ENCODE measurements at regions not wholly inside any gene's neighbourhood (a gene's known extent, or its start where the extent isn't known, plus 50 kb on each side); places are given as distances from the start of the nearest gene placed in this dataset.
"Not testable (repeated sequence)": the region's sequence is repeated elsewhere in the genome, so short reads cannot be mapped to it uniquely, and the experiment has no call there.

DNA sequence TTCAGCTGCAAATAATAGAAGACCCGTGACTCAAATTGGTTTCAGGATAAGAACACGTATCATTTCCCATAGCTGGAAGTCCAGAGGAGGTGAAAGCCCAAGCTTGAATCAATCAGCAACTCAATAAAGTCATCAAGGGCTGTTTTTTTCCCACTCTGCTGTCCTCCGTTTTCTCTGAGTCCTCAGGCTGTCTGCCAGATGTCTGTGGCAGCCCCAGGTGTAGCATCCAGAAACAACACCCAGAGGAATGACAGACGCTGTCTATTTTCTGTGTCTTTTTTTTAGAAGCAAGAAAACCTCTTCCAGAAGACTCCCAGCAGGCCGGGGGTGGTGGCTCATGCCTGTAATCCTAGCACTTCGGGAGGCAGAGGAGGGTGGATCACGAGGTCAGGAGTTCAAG, 204.4 kb downstream of the FAM43A start:
- Mint-ChIP-seq H3K27me3 (ENCODE audit: unreplicated experiment) (peaks cover 2% of the 10 kb centered on the region), H3K9me3 (ENCODE audit: unreplicated experiment) (peaks cover 3% of the 10 kb centered on the region), H3K4me1 (ENCODE audit: low read depth, unreplicated experiment) (peaks cover 3% of the 10 kb centered on the region), H3K27ac (ENCODE audit: unreplicated experiment) (no peak overlapping the region), H3K36me3 (ENCODE audit: unreplicated experiment) (peaks cover 13% of the 10 kb centered on the region), H3K4me3 (ENCODE audit: unreplicated experiment) (no peak overlapping the region)
- TF ChIP-seq, protein P1, sequence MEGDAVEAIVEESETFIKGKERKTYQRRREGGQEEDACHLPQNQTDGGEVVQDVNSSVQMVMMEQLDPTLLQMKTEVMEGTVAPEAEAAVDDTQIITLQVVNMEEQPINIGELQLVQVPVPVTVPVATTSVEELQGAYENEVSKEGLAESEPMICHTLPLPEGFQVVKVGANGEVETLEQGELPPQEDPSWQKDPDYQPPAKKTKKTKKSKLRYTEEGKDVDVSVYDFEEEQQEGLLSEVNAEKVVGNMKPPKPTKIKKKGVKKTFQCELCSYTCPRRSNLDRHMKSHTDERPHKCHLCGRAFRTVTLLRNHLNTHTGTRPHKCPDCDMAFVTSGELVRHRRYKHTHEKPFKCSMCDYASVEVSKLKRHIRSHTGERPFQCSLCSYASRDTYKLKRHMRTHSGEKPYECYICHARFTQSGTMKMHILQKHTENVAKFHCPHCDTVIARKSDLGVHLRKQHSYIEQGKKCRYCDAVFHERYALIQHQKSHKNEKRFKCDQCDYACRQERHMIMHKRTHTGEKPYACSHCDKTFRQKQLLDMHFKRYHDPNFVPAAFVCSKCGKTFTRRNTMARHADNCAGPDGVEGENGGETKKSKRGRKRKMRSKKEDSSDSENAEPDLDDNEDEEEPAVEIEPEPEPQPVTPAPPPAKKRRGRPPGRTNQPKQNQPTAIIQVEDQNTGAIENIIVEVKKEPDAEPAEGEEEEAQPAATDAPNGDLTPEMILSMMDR (IDR thresholded peaks at IDR 0.05; ENCODE audit: partially characterized antibody, unreplicated experiment): no peak
- no peak for DNase-seq

DNA sequence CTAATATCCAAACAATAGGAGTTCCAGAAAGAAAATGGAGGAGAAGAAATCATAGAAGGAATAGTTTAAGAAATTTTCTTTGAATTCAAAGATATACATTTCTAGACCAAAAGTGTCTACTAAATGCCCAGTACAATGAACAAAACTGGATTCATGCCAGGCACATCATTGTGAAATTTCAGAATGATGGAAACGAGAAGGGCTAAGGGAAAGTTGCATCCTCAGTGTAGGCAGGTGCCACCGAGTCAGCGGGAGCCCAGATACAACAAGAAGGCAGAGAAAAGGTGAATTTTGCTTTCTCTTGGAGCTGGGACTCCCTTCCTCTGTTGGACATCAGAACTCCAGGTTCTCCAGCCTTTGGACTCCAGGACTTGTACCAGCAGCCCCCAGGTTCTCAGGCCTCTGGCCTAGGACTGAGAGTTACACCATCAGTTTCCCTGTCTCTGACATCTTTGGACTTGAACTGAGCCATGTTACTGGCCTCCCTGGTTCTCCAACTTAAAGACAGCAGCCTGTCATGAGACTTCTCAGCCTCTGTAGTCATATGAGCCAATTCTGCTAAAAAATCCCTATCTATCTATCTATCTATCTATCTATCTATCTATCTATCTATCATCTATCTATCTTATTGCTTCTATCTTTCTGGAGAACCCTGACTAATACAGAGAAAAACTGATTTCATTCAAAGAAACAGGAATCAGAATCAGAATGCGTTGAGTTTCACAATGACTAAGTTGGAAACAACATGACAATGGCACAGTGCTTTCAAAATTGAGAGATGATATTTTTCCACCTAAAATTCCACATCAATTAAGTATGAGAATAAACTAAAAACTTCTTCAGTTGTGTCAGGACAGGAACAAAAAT, 207.7 kb downstream of the FAM43A start:
- H3K27ac Mint-ChIP-seq (ENCODE audit: unreplicated experiment): no peak overlapping the region
- H3K27me3 Mint-ChIP-seq (ENCODE audit: unreplicated experiment): no peaks in the 10 kb centered on the region
- H3K4me3 Mint-ChIP-seq (ENCODE audit: unreplicated experiment): no peak overlapping the region
- peaks cover 3% of the 10 kb centered on the region for H3K4me1 Mint-ChIP-seq (ENCODE audit: low read depth, unreplicated experiment)
- H3K9me3 Mint-ChIP-seq (ENCODE audit: unreplicated experiment): no peaks in the 10 kb centered on the region
- TF ChIP-seq, protein P1 (IDR thresholded peaks at IDR 0.05; ENCODE audit: partially characterized antibody, unreplicated experiment): no peak
- DNase-seq: no peak
- peaks cover 13% of the 10 kb centered on the region for H3K36me3 Mint-ChIP-seq (ENCODE audit: unreplicated experiment)

DNA sequence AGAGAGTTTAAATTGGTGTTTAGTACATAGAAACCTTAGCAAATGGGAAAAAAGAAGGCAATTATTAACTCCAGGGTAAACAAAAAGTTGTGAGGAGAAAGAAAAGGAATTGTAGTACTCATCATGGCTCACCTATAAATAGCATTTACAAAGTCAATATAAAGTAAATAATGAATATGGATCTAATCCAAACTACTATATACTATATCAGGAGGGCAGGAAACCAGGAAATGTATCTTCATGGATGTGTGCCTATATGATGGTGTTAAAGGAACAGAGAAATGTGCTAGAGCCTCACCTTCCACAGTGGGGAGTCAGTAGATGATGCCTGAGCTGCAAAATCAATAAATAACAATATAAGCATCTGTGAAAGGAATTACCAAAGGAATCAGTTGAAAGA, 208.9 kb downstream of the FAM43A start:
- H3K9me3 Mint-ChIP-seq (ENCODE audit: unreplicated experiment): no peaks in the 10 kb centered on the region
- TF ChIP-seq, protein P1 (IDR thresholded peaks at IDR 0.05; ENCODE audit: partially characterized antibody, unreplicated experiment): no peak
- peaks cover 3% of the 10 kb centered on the region for H3K4me1 Mint-ChIP-seq (ENCODE audit: low read depth, unreplicated experiment)
- no peaks in the 10 kb centered on the region for H3K27me3 Mint-ChIP-seq (ENCODE audit: unreplicated experiment)
- no peak overlapping the region for H3K27ac Mint-ChIP-seq (ENCODE audit: unreplicated experiment)
- H3K4me3 Mint-ChIP-seq (ENCODE audit: unreplicated experiment): no peak overlapping the region
- no peak for DNase-seq
- peaks cover 16% of the 10 kb centered on the region for H3K36me3 Mint-ChIP-seq (ENCODE audit: unreplicated experiment)

DNA sequence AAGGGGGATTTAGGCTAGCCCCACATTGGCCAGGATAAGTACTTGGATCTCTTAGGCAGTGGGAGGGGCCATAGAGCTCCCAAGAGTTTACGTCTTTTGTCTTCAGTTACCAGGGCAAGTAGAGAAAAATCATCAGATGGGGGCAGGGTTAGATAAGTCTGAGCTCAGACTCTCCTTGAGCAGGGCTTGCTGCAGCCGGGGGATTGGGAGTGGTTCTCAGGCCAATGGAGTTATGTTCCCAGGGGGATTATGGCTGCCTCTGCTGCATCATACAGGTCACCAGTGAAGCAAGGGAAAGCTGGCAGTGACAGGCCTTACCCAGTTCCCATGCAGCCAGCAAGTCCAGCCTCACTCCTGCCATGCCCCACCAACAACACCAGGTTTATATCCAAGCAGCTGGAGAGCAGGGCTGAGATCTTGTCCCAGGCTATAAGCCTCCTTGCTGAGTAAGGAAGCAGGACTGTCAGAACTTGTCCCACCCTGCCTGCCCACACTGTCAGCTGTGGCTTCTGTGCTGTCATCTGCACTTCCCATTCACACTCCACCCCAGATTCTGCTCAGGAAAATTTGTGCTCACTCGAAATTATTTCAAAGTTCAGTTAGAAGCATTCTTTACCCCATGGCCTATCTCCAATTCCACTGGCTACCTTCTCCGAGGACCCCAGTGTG, 215.3 kb downstream of the FAM43A start:
- Mint-ChIP-seq H3K27me3 (ENCODE audit: unreplicated experiment) (no peaks in the 10 kb centered on the region), H3K36me3 (ENCODE audit: unreplicated experiment) (peaks cover 37% of the 10 kb centered on the region), H3K4me3 (ENCODE audit: unreplicated experiment) (no peak overlapping the region), H3K27ac (ENCODE audit: unreplicated experiment) (no peak overlapping the region), H3K4me1 (ENCODE audit: low read depth, unreplicated experiment) (no peaks in the 10 kb centered on the region), H3K9me3 (ENCODE audit: unreplicated experiment) (peaks cover 6% of the 10 kb centered on the region)
- DNase-seq: no peak
- TF ChIP-seq, protein P1 (IDR thresholded peaks at IDR 0.05; ENCODE audit: partially characterized antibody, unreplicated experiment): no peak

DNA sequence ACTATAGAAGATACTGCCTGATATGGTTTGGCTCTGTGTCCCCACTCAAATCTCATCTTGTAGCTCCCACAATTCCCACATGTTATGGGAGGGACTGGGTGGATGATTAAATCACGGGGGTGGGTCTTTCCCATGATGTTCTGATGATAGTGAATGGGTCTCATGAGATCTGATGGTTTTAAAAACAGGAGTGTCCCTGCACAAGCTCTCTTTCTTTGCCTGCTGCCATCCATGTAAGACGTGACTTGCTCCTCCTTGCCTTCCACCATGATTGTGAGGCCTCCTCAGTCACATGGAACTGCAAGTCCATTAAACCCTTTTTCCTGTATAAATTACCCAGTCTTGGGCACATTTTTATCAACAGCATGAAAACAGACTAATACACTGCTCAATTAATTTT, 217.8 kb downstream of the FAM43A start:
- peaks cover 37% of the 10 kb centered on the region for H3K36me3 Mint-ChIP-seq (ENCODE audit: unreplicated experiment)
- H3K4me3 Mint-ChIP-seq (ENCODE audit: unreplicated experiment); DNase-seq; H3K27ac Mint-ChIP-seq (ENCODE audit: unreplicated experiment); H3K4me1 Mint-ChIP-seq (ENCODE audit: low read depth, unreplicated experiment); H3K9me3 Mint-ChIP-seq (ENCODE audit: unreplicated experiment); H3K27me3 Mint-ChIP-seq (ENCODE audit: unreplicated experiment): not testable (repeated sequence)

DNA sequence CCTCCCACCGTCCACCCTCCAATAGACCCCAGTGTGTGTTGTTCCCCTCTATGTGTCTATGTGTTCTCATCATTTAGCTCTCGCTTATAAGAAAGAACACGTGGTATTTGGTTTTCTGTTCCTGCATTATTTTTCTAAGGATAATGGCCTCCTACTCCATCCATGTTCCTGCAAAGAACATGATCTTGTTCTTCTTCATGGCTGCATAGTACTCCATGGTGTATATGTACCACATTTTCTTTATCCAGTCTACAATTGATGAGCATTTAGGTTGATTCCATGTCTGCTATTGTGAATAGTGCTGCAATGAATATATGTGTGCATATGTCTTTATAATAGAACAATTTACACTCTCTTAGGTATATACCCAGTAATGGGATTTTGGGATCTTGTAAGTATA, 219.3 kb downstream of the FAM43A start:
- not testable (repeated sequence) for H3K4me3 Mint-ChIP-seq (ENCODE audit: unreplicated experiment); H3K27ac Mint-ChIP-seq (ENCODE audit: unreplicated experiment); DNase-seq; H3K9me3 Mint-ChIP-seq (ENCODE audit: unreplicated experiment); H3K27me3 Mint-ChIP-seq (ENCODE audit: unreplicated experiment); H3K4me1 Mint-ChIP-seq (ENCODE audit: low read depth, unreplicated experiment)
- peaks cover 29% of the 10 kb centered on the region for H3K36me3 Mint-ChIP-seq (ENCODE audit: unreplicated experiment)

All from glutamatergic neuron (in vitro differentiated cells).